Trophoblast cell (in vitro differentiated cells and primary cell): ENCODE measurements at regions not wholly inside any gene's neighbourhood (a gene's known extent, or its start where the extent isn't known, plus 50 kb on each side); places are given as distances from the start of the nearest gene placed in this dataset.
A peak's percentile ranks its signal among the peaks of the same experiment; 100 is the strongest.

ENCODE experiments used
- DNase-seq, 2 donors: peaks; one replicate each; pipeline ENCODE4 v3.0.0-alpha.2; 2016
- H2AFZ ChIP-seq: 2 replicates; pipeline ENCODE4 v1.6.1; 2013; ENCODE audit warnings: low read length, moderate library complexity, mild to moderate bottlenecking; ENCODE audit not compliant: insufficient read depth, poor library complexity
- H2AK5ac ChIP-seq: 2 replicates; pipeline ENCODE4 v1.6.1; 2013; ENCODE audit warnings: mild to moderate bottlenecking, low read length
- H2BK120ac ChIP-seq: 2 replicates; pipeline ENCODE4 v1.6.1; 2013; ENCODE audit warnings: low read length, mild to moderate bottlenecking, moderate library complexity; ENCODE audit not compliant: insufficient read depth, poor library complexity
- H2BK12ac ChIP-seq: 2 replicates; pipeline ENCODE4 v1.6.1; 2013; ENCODE audit warnings: mild to moderate bottlenecking, low read length, moderate library complexity
- H2BK5ac ChIP-seq: 2 replicates; pipeline ENCODE4 v1.6.1; 2013; ENCODE audit warnings: low read length, low read depth, moderate library complexity, mild to moderate bottlenecking; ENCODE audit not compliant: poor library complexity
- H3K14ac ChIP-seq: 2 replicates; pipeline ENCODE4 v1.6.1; 2013; ENCODE audit warnings: mild to moderate bottlenecking, low read length
- H3K18ac ChIP-seq: 2 replicates; pipeline ENCODE4 v1.6.1; 2013; ENCODE audit warnings: mild to moderate bottlenecking, low read length
- H3K23ac ChIP-seq: 2 replicates; pipeline ENCODE4 v1.6.1; 2013; ENCODE audit warnings: low read length
- H3K27ac ChIP-seq: 2 replicates; pipeline ENCODE4 v1.5.1; 2013; ENCODE audit warnings: low read depth, mild to moderate bottlenecking, inconsistent platforms, low read length, moderate library complexity
- H3K27me3 ChIP-seq: 2 replicates; pipeline ENCODE4 v1.6.1; 2013; ENCODE audit warnings: inconsistent platforms, mild to moderate bottlenecking, low read length, moderate library complexity; ENCODE audit not compliant: insufficient read depth
- H3K36me3 ChIP-seq, 2 experiments: 1 replicate in 1 of 2; 2 replicates in 1 of 2; pipeline ENCODE4 v1.6.1; 2013; ENCODE audit warnings: low read length in 2 of 2, mild to moderate bottlenecking in 2 of 2, moderate library complexity in 1 of 2; ENCODE audit not compliant: insufficient read depth in 2 of 2, control insufficient read depth in 1 of 2
- H3K4ac ChIP-seq: 2 replicates; pipeline ENCODE4 v1.6.1; 2013; ENCODE audit warnings: low read depth, mild to moderate bottlenecking, low read length, moderate library complexity
- H3K4me1 ChIP-seq, 2 experiments: 1 replicate in 1 of 2; 2 replicates in 1 of 2; pipeline ENCODE4 v1.6.1; 2013; ENCODE audit warnings: low read length in 2 of 2, mild to moderate bottlenecking in 2 of 2, moderate library complexity in 1 of 2; ENCODE audit not compliant: insufficient read depth in 2 of 2, control insufficient read depth in 1 of 2
- H3K4me2 ChIP-seq: 2 replicates; pipeline ENCODE4 v1.6.1; 2013; ENCODE audit warnings: inconsistent platforms, mild to moderate bottlenecking, low read length, moderate library complexity
- H3K4me3 ChIP-seq: 2 replicates; pipeline ENCODE4 v1.5.1; 2013; ENCODE audit warnings: mild to moderate bottlenecking, low read depth, low read length, inconsistent platforms
- H3K79me1 ChIP-seq: one replicate; pipeline ENCODE4 v1.6.1; 2013; ENCODE audit warnings: low read length
- H3K79me2 ChIP-seq: 2 replicates; pipeline ENCODE4 v1.6.1; 2013; ENCODE audit warnings: low read length, mild to moderate bottlenecking; ENCODE audit not compliant: control insufficient read depth, insufficient read depth, poor library complexity
- H3K9ac ChIP-seq: 2 replicates; pipeline ENCODE4 v1.6.1; 2013; ENCODE audit warnings: mild to moderate bottlenecking, low read length
- H3K9me3 ChIP-seq: 2 replicates; pipeline ENCODE4 v1.6.1; 2013; ENCODE audit warnings: low read depth, mild to moderate bottlenecking, control low read depth, inconsistent platforms, low read length; ENCODE audit not compliant: insufficient read depth
- H4K12ac ChIP-seq: 2 replicates; pipeline ENCODE4 v1.6.1; 2013; ENCODE audit warnings: low read depth, mild to moderate bottlenecking, low read length, moderate library complexity
- H4K8ac ChIP-seq: 2 replicates; pipeline ENCODE4 v1.6.1; 2013; ENCODE audit warnings: low read depth, mild to moderate bottlenecking, low read length, moderate library complexity
- H4K91ac ChIP-seq: one replicate; pipeline ENCODE4 v1.6.1; 2013; ENCODE audit warnings: low read depth, mild to moderate bottlenecking, low read length, moderate library complexity
- WGBS: extraction: QIAGEN DNeasy Blood & Tissue Kit; methylation state at CpG from one replicate; pipeline ENCODE4 v1.1.7; 2013; ENCODE audit warnings: missing lambda C conversion rate; ENCODE audit not compliant: insufficient read length, insufficient coverage; ENCODE audit errors: extremely low coverage; 5-methylcytosine and 5-hydroxymethylcytosine counted together

DNA sequence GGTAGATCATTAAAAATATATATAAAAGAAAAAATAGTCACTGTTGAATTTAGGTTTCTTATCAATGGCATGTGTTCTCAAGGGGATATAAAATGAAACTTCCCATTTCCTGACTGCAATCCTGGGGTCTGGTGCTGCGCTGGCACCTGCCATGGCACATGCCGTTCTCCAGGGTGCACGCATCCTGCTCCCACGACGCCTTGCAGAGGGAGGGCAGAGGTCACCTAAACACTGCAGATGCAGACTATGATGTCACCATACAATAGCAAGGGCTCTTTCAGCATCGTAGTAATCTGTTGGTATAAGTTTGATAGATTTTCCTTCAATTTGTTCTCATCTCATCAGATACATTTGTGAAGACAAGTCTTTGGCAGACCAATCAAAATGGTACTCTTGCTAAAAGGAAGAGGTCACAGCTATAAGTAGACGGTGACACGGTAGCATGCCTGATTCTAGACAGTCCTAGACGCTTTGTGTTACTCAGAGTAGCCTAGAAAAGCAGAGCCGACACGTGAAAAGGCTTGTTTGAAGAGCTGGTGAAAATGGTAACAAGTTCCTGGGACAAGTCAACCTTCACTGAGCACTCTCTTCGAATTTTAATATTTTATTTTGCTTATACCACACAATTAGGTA, 761.4 kb downstream of the DCDC2C start:
- peaks cover 2% of the 10 kb centered on the region for H3K9me3 ChIP-seq
- H3K79me2 ChIP-seq = no peaks in the 10 kb centered on the region
- H3K23ac ChIP-seq = no peak overlapping the region
- H3K14ac ChIP-seq = no peak overlapping the region
- no peak overlapping the region for H3K27ac ChIP-seq
- H3K9ac ChIP-seq = peak overlapping the region; percentile 74
- H4K12ac ChIP-seq = no peak overlapping the region
- H3K4me2 ChIP-seq = no peak overlapping the region
- H3K4me1 ChIP-seq = no peaks in the 10 kb centered on the region
- H4K8ac ChIP-seq = no peak overlapping the region
- WGBS = no CpG with 5 or more reads among the region's 12 CpGs
- no peaks in the 10 kb centered on the region for H3K27me3 ChIP-seq
- H3K36me3 ChIP-seq = no peaks in the 10 kb centered on the region
- H4K91ac ChIP-seq = no peak overlapping the region
- H2AFZ ChIP-seq = no peak overlapping the region
- no peak for DNase-seq
- no peak overlapping the region for H2BK12ac ChIP-seq
- H3K4ac ChIP-seq = no peak overlapping the region
- H3K18ac ChIP-seq = no peak overlapping the region
- H3K79me1 ChIP-seq = no peaks in the 10 kb centered on the region
- H3K4me3 ChIP-seq = peak overlapping the region; percentile 44
- no peak overlapping the region for H2BK5ac ChIP-seq
- H2BK120ac ChIP-seq = no peak overlapping the region
- H2AK5ac ChIP-seq = no peak overlapping the region

DNA sequence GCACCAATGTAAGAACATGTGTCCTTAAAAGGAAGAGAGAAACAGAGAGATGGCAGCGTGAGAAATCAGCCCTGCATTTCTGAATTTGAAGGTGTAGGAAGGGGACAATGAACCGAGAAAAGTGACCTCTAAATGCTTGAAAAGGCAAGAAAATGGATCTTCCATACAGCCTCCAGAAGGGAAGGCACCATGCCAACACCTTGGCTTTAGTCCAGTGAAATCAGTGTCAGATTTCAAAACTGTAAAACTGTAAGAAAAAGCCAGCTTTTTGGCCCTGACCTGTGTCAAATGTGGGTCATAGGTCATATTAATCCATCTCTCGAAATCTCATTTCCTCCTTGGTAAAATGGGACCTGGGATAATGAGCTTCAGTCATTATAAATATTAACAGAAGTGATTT, 762.3 kb downstream of the DCDC2C start:
- H3K14ac ChIP-seq = no peak overlapping the region
- no peak overlapping the region for H3K9ac ChIP-seq
- no peak overlapping the region for H3K18ac ChIP-seq
- H2AK5ac ChIP-seq = no peak overlapping the region
- H2BK12ac ChIP-seq = no peak overlapping the region
- H3K79me1 ChIP-seq = no peaks in the 10 kb centered on the region
- no peaks in the 10 kb centered on the region for H3K79me2 ChIP-seq
- H3K23ac ChIP-seq = no peak overlapping the region
- no peaks in the 10 kb centered on the region for H3K27me3 ChIP-seq
- no peaks in the 10 kb centered on the region for H3K36me3 ChIP-seq
- no peak for DNase-seq
- H2BK120ac ChIP-seq = no peak overlapping the region
- WGBS = no CpG with 5 or more reads among the region's 3 CpGs
- H3K4me3 ChIP-seq = no peak overlapping the region
- no peak overlapping the region for H3K4ac ChIP-seq
- H2AFZ ChIP-seq = no peak overlapping the region
- no peak overlapping the region for H4K8ac ChIP-seq
- H3K4me1 ChIP-seq = no peaks in the 10 kb centered on the region
- no peak overlapping the region for H4K12ac ChIP-seq
- H3K4me2 ChIP-seq = no peak overlapping the region
- H4K91ac ChIP-seq = no peak overlapping the region
- H2BK5ac ChIP-seq = no peak overlapping the region
- peaks cover 2% of the 10 kb centered on the region for H3K9me3 ChIP-seq
- no peak overlapping the region for H3K27ac ChIP-seq

DNA sequence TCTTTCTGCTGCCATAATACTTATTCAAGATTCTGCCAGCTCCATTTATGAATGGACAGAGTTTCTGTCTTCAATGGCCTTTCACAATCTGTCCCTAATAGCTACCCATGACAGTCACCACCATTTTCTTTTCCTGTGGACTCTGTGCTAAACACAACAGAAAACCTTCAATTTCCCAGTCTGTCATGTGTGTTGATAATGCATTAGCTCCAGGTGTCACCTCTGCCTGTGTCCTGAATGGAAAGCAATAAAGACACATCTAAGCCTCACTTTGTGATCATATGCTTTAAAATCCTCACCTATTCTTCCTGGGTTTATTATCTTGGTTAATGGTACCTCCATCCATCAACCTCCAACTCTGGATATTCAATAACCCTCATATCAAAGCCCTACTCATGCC, 772.2 kb downstream of the DCDC2C start:
- Histone ChIP-seq H3K9me3 (peaks cover 2% of the 10 kb centered on the region), H3K36me3 (no peaks in the 10 kb centered on the region), H2BK120ac (no peak overlapping the region), H3K4me2 (no peak overlapping the region), H3K18ac (no peak overlapping the region), H3K4me1 (peaks cover 0 to 2% of the 10 kb centered on the region in 2 experiments), H3K27me3 (no peaks in the 10 kb centered on the region), H2BK12ac (no peak overlapping the region), H2BK5ac (no peak overlapping the region), H3K4ac (no peak overlapping the region), H3K23ac (no peak overlapping the region), H3K79me2 (no peaks in the 10 kb centered on the region), H3K27ac (no peak overlapping the region), H2AK5ac (no peak overlapping the region), H3K4me3 (no peak overlapping the region), H4K12ac (no peak overlapping the region), H2AFZ (no peak overlapping the region), H4K91ac (no peak overlapping the region), H4K8ac (no peak overlapping the region), H3K9ac (no peak overlapping the region), H3K79me1 (no peaks in the 10 kb centered on the region), H3K14ac (no peak overlapping the region)
- DNase-seq = no peak

DNA sequence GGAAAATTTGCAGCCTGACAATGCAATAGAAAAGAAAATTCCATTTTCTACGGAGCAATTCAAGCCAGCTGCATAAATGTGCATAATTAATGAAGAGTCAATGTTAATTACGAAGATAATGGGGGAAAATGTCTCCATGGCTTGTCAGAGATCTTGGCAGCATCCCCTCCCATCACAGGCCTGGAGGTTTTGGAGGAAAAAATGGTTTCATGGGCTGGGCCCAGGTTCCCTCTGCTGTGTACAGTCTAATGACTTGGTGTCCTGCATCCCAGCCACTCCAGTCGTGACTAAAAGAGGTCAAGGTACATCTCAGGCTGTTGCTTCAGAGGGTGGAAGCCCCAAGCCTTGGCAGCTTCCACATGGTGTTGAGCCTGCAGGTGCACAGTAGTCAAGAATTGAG, 779.7 kb downstream of the DCDC2C start:
- Histone ChIP-seq H4K8ac (no peak overlapping the region), H3K14ac (no peak overlapping the region), H2AK5ac (no peak overlapping the region), H3K9ac (no peak overlapping the region), H3K4me2 (no peak overlapping the region), H2BK120ac (no peak overlapping the region), H2AFZ (no peak overlapping the region), H3K79me1 (no peaks in the 10 kb centered on the region), H3K27me3 (no peaks in the 10 kb centered on the region), H3K4me3 (no peak overlapping the region), H3K9me3 (peaks cover 5% of the 10 kb centered on the region), H3K18ac (no peak overlapping the region), H3K4ac (no peak overlapping the region), H3K4me1 (no peaks in the 10 kb centered on the region), H3K23ac (no peak overlapping the region), H3K36me3 (no peaks in the 10 kb centered on the region), H2BK5ac (no peak overlapping the region), H3K79me2 (no peaks in the 10 kb centered on the region), H4K12ac (no peak overlapping the region), H2BK12ac (no peak overlapping the region), H3K27ac (no peak overlapping the region), H4K91ac (no peak overlapping the region)
- no peak for DNase-seq
- WGBS = no CpG with 5 or more reads among the region's 3 CpGs
